Panc1 (cell line): ENCODE measurements at regions not wholly inside any gene's neighbourhood (a gene's known extent, or its start where the extent isn't known, plus 50 kb on each side); places are given as distances from the start of the nearest gene placed in this dataset.

Source experiments
- POLR2AphosphoS5 ChIP-seq: IDR thresholded peaks from 2 replicates; pipeline ENCODE4 v1.6.1; 2012; ENCODE audit warnings: mild to moderate bottlenecking, low read depth, low read length, moderate library complexity
- SIN3A ChIP-seq: IDR thresholded peaks from 2 replicates; pipeline ENCODE4 v1.6.1; 2012; ENCODE audit warnings: low read depth, mild to moderate bottlenecking, low read length, moderate library complexity, borderline replicate concordance; ENCODE audit not compliant: insufficient read depth
- TCF7L2 ChIP-seq: IDR thresholded peaks from 2 replicates; pipeline ENCODE4 v1.6.1; 2011; ENCODE audit warnings: mild to moderate bottlenecking, low read depth, low read length, inconsistent platforms
- TF ChIP-seq, protein P1 (sequence below): fragments of 450-650 bp; IDR thresholded peaks from 2 replicates; pipeline ENCODE4 v1.5.1; 2017; ENCODE audit warnings: mild to moderate bottlenecking
- TF ChIP-seq, protein P2 (sequence below), 2 experiments: IDR thresholded peaks; 2 replicates each; pipeline ENCODE4 v1.6.1; 2011 to 2012; ENCODE audit warnings: low read depth in 2 of 2, control low read depth in 1 of 2, low read length in 1 of 2, mild to moderate bottlenecking in 1 of 2, moderate library complexity in 1 of 2; ENCODE audit not compliant: insufficient read depth in 1 of 2

DNA sequence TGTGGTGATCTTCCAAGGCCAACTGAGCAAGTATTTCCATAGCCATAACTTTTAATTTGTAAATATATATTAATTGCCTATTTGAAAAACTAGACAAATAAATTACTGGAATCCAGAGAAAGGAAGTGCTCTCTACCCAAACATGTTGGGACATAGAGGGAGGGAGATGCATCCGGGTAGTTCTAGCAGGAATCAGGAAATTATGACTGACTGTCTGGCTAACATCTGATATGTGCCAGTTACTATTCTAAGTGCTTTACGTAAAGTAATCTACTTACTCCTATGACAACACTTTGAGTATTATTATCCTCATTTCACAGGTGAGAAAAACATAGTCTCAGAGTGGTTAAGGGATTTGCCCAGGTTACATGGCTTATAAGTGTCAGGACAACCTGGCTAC, 147.7 kb upstream of the VASH1 start:
- TF ChIP-seq, protein P1, sequence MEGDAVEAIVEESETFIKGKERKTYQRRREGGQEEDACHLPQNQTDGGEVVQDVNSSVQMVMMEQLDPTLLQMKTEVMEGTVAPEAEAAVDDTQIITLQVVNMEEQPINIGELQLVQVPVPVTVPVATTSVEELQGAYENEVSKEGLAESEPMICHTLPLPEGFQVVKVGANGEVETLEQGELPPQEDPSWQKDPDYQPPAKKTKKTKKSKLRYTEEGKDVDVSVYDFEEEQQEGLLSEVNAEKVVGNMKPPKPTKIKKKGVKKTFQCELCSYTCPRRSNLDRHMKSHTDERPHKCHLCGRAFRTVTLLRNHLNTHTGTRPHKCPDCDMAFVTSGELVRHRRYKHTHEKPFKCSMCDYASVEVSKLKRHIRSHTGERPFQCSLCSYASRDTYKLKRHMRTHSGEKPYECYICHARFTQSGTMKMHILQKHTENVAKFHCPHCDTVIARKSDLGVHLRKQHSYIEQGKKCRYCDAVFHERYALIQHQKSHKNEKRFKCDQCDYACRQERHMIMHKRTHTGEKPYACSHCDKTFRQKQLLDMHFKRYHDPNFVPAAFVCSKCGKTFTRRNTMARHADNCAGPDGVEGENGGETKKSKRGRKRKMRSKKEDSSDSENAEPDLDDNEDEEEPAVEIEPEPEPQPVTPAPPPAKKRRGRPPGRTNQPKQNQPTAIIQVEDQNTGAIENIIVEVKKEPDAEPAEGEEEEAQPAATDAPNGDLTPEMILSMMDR = no peak
- TF ChIP-seq SIN3A (no peak), POLR2AphosphoS5 (no peak), TCF7L2 (no peak)
- TF ChIP-seq, protein P2, sequence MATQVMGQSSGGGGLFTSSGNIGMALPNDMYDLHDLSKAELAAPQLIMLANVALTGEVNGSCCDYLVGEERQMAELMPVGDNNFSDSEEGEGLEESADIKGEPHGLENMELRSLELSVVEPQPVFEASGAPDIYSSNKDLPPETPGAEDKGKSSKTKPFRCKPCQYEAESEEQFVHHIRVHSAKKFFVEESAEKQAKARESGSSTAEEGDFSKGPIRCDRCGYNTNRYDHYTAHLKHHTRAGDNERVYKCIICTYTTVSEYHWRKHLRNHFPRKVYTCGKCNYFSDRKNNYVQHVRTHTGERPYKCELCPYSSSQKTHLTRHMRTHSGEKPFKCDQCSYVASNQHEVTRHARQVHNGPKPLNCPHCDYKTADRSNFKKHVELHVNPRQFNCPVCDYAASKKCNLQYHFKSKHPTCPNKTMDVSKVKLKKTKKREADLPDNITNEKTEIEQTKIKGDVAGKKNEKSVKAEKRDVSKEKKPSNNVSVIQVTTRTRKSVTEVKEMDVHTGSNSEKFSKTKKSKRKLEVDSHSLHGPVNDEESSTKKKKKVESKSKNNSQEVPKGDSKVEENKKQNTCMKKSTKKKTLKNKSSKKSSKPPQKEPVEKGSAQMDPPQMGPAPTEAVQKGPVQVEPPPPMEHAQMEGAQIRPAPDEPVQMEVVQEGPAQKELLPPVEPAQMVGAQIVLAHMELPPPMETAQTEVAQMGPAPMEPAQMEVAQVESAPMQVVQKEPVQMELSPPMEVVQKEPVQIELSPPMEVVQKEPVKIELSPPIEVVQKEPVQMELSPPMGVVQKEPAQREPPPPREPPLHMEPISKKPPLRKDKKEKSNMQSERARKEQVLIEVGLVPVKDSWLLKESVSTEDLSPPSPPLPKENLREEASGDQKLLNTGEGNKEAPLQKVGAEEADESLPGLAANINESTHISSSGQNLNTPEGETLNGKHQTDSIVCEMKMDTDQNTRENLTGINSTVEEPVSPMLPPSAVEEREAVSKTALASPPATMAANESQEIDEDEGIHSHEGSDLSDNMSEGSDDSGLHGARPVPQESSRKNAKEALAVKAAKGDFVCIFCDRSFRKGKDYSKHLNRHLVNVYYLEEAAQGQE (IDR thresholded peaks at IDR 0.05; ENCODE audit: insufficient read depth in 1 of 2, low read depth in 2 of 2, low read length in 1 of 2) = no peak
